Upper lobe of left lung (tissue), 6 donors: ENCODE measurements at regions not wholly inside any gene's neighbourhood (a gene's known extent, or its start where the extent isn't known, plus 50 kb on each side); places are given as distances from the start of the nearest gene placed in this dataset.
"Not testable (repeated sequence)": the region's sequence is repeated elsewhere in the genome, so short reads cannot be mapped to it uniquely, and the experiment has no call there.

Experiments
- ATAC-seq, 2 donors: fragments of 200-7000 bp; cut with Tn5 transposase; one replicate each; pipeline ENCODE4 v1.9.1; 2022; ENCODE audit warnings: mild to moderate bottlenecking in 2 of 2, moderate library complexity in 2 of 2; ENCODE audit not compliant: low FRiP score in 2 of 2
- DNase-seq, 2 donors: peaks; one replicate each; pipeline ENCODE4 v3.0.0-alpha.2; 2019 to 2020
- H3K27ac ChIP-seq, 4 donors: fragments of 200-600 bp; sonication (generic); one replicate each; pipeline ENCODE4 v1.5.1; 2016 to 2019
- H3K27me3 ChIP-seq, 4 donors: fragments of 200-600 bp; sonication (generic); one replicate each; pipeline ENCODE4 v1.5.1; 2017 to 2019
- H3K36me3 ChIP-seq, 4 donors: fragments of 200-600 bp; sonication (generic); one replicate each; pipeline ENCODE4 v1.5.1; 2016 to 2019
- H3K4me1 ChIP-seq, 4 donors: fragments of 200-600 bp; sonication (generic); one replicate each; pipeline ENCODE4 v1.5.1; 2018 to 2019
- H3K4me3 ChIP-seq, 4 donors: fragments of 200-600 bp; sonication (generic); one replicate each; pipeline ENCODE4 v1.5.1; 2017 to 2019; ENCODE audit warnings: mild to moderate bottlenecking in 2 of 4, moderate library complexity in 1 of 4
- H3K9me3 ChIP-seq, 4 donors: fragments of 200-600 bp; sonication (generic); one replicate each; pipeline ENCODE4 v1.5.1; 2018 to 2019
- EP300 ChIP-seq, 4 donors: sonication (generic); formaldehyde crosslinking; IDR thresholded peaks; one replicate each; pipeline ENCODE4 v1.5.1; 2017; ENCODE audit warnings: antibody characterized with exemption in 4 of 4, control low read depth in 2 of 4
- POLR2A ChIP-seq, 4 donors: fragments of 450-650 bp; IDR thresholded peaks; one replicate each; pipeline ENCODE4 v1.5.1; 2016 to 2017; ENCODE audit warnings: antibody characterized with exemption in 4 of 4, mild to moderate bottlenecking in 2 of 4
- POLR2AphosphoS5 ChIP-seq, 2 donors: sonication (generic); formaldehyde crosslinking; IDR thresholded peaks; one replicate each; pipeline ENCODE4 v1.5.1; 2017; ENCODE audit warnings: antibody characterized with exemption in 2 of 2
- WGBS, 2 donors: methylation state at CpG; one replicate each; pipeline ENCODE4 v1.1.5; 2017 to 2018; 5-methylcytosine and 5-hydroxymethylcytosine counted together
- TF ChIP-seq, protein P1 (sequence below), 6 experiments: fragments of 450-650 bp in 4 of 6; fragments of 200-600 bp in 2 of 6; sonication (generic) in 2 of 6; IDR thresholded peaks; one replicate each; pipeline ENCODE4 v1.5.1; 2016 to 2019; ENCODE audit warnings: antibody characterized with exemption in 6 of 6
- donor health status: DM: no; HTN: no; CAD: no; lungs with moderate emphysema.
- donor health status: DM: no; HTN: yes; CAD: no; lungs with severe emphysema.

- WGBS, 2 donors: 61 to 72% methylated on average over 1 of the region's 1 CpG
- ATAC-seq (no peak), DNase-seq (no peak)
Measured at GRCh38 chr14:86084097-86084496, 554.2 kb downstream of the FLRT2 start.

GRCh38 chr14:86083616-86084015, 553.7 kb downstream of the FLRT2 start:
- Histone ChIP-seq H3K36me3 (no peaks in the 10 kb centered on the region), H3K27me3 (no peaks in the 10 kb centered on the region), H3K4me3 (no peak overlapping the region), H3K4me1 (no peaks in the 10 kb centered on the region), H3K9me3 (no peaks in the 10 kb centered on the region), H3K27ac (no peak overlapping the region)
- TF ChIP-seq POLR2AphosphoS5 (IDR thresholded peaks at IDR 0.05): no peak
- TF ChIP-seq POLR2A (IDR thresholded peaks at IDR 0.05): no peak
- TF ChIP-seq EP300 (IDR thresholded peaks at IDR 0.05): no peak
- TF ChIP-seq, protein P1, sequence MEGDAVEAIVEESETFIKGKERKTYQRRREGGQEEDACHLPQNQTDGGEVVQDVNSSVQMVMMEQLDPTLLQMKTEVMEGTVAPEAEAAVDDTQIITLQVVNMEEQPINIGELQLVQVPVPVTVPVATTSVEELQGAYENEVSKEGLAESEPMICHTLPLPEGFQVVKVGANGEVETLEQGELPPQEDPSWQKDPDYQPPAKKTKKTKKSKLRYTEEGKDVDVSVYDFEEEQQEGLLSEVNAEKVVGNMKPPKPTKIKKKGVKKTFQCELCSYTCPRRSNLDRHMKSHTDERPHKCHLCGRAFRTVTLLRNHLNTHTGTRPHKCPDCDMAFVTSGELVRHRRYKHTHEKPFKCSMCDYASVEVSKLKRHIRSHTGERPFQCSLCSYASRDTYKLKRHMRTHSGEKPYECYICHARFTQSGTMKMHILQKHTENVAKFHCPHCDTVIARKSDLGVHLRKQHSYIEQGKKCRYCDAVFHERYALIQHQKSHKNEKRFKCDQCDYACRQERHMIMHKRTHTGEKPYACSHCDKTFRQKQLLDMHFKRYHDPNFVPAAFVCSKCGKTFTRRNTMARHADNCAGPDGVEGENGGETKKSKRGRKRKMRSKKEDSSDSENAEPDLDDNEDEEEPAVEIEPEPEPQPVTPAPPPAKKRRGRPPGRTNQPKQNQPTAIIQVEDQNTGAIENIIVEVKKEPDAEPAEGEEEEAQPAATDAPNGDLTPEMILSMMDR (IDR thresholded peaks at IDR 0.05): no peak
- DNase-seq: no peak
- no peak for ATAC-seq

More at GRCh38 chr14:86084097-86084496, 554.2 kb downstream of the FLRT2 start:
- Histone ChIP-seq H3K4me3 (no peak overlapping the region), H3K27ac (no peak overlapping the region), H3K27me3 (no peaks in the 10 kb centered on the region), H3K9me3 (no peaks in the 10 kb centered on the region), H3K36me3 (no peaks in the 10 kb centered on the region), H3K4me1 (no peaks in the 10 kb centered on the region)
- TF ChIP-seq, protein P1 (IDR thresholded peaks at IDR 0.05): no peak
- TF ChIP-seq POLR2AphosphoS5 (IDR thresholded peaks at IDR 0.05) (no peak), EP300 (IDR thresholded peaks at IDR 0.05) (no peak), POLR2A (IDR thresholded peaks at IDR 0.05) (no peak)

- Histone ChIP-seq H3K4me1 (no peaks in the 10 kb centered on the region), H3K27me3 (no peaks in the 10 kb centered on the region), H3K36me3 (no peaks in the 10 kb centered on the region), H3K9me3 (no peaks in the 10 kb centered on the region), H3K27ac (no peak overlapping the region), H3K4me3 (no peak overlapping the region)
- TF ChIP-seq POLR2AphosphoS5 (IDR thresholded peaks at IDR 0.05) (no peak), EP300 (IDR thresholded peaks at IDR 0.05) (no peak), POLR2A (IDR thresholded peaks at IDR 0.05) (no peak)
- TF ChIP-seq, protein P1 (IDR thresholded peaks at IDR 0.05): no peak
- 26 to 29% methylated on average over 5 of the region's 5 CpGs for WGBS, 2 donors
- DNase-seq (no peak), ATAC-seq (no peak)
Measured at GRCh38 chr14:86072116-86072894, 542.4 kb downstream of the FLRT2 start.

GRCh38 chr14:86066651-86067050, 536.7 kb downstream of the FLRT2 start:
- Histone ChIP-seq H3K27me3 (no peaks in the 10 kb centered on the region), H3K4me3 (no peak overlapping the region), H3K27ac (no peak overlapping the region), H3K9me3 (no peaks in the 10 kb centered on the region), H3K36me3 (no peaks in the 10 kb centered on the region), H3K4me1 (no peaks in the 10 kb centered on the region)
- TF ChIP-seq EP300 (IDR thresholded peaks at IDR 0.05) (no peak), POLR2A (IDR thresholded peaks at IDR 0.05) (no peak), POLR2AphosphoS5 (IDR thresholded peaks at IDR 0.05) (no peak)
- TF ChIP-seq, protein P1 (IDR thresholded peaks at IDR 0.05): no peak
- DNase-seq: no peak
- no peak for ATAC-seq
- WGBS, 2 donors: 86 to 87% methylated on average over 2 of the region's 2 CpGs

- Histone ChIP-seq H3K36me3 (no peaks in the 10 kb centered on the region), H3K4me1 (no peaks in the 10 kb centered on the region), H3K9me3 (no peaks in the 10 kb centered on the region), H3K27me3 (no peaks in the 10 kb centered on the region), H3K27ac (no peak overlapping the region), H3K4me3 (no peak overlapping the region)
- 77 to 85% methylated on average over 3 of the region's 3 CpGs for WGBS, 2 donors
- DNase-seq: no peak
- ATAC-seq: no peak
- TF ChIP-seq POLR2AphosphoS5 (IDR thresholded peaks at IDR 0.05): no peak
- TF ChIP-seq POLR2A (IDR thresholded peaks at IDR 0.05): no peak
- TF ChIP-seq EP300 (IDR thresholded peaks at IDR 0.05): no peak
- TF ChIP-seq, protein P1 (IDR thresholded peaks at IDR 0.05): no peak
Measured at GRCh38 chr14:86065407-86065806, 535.5 kb downstream of the FLRT2 start.

DNA sequence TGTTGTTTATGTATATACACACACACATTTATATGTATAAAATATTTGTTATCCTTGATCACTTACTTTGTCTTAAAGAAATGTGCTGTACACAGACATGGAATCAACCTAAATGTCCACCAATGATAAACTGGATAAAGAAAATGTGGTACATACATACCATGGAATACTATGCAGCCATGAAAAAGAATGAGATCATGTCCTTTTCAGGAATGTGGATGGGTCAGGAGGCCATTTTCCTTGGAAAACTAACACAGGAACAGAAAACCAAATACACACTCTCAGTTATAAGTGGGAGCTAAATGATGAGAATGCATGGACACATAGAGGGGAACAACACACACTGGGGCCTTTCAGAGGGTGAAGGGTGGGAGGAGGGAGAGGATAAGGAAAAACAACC, 534.7 kb downstream of the FLRT2 start:
- not testable (repeated sequence) for H3K4me3 ChIP-seq, H3K27ac ChIP-seq, H3K4me1 ChIP-seq, H3K27me3 ChIP-seq, ATAC-seq, DNase-seq, H3K36me3 ChIP-seq, H3K9me3 ChIP-seq
